ENCODE measurements at regions not wholly inside any gene's neighbourhood (a gene's known extent, or its start where the extent isn't known, plus 50 kb on each side); places are given as distances from the start of the nearest gene placed in this dataset.

DNA sequence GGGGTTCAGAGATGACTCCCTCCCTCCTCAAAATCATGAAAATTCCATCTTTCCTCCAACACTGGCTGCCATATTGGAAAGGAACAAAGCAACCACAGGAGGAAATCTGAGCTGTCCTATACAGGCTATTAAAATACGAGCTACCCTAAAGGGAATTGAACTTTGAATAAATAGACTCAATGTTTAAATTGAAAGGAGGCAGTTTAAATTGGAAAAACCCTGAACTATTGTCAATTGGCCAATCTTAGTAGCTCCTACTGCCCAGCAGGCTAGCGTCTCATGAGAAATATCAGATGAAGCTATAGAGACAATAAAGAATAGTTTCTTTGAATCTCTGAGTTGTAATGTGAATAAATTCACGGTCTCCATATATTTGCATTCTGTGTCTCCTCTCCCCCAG lies 85.4 kb upstream of the KCNE2 start:
- Histone ChIP-seq H3K4me1 (ENCODE audit: control insufficient read depth, insufficient read depth, low read length) (no peaks in the 10 kb centered on the region), H3K27ac (ENCODE audit: low read length) (no peak overlapping the region), H3K27me3 (ENCODE audit: control insufficient read depth, insufficient read depth, low read length) (no peaks in the 10 kb centered on the region), H3K9me3 (ENCODE audit: control insufficient read depth, insufficient read depth, low read depth, low read length) (no peaks in the 10 kb centered on the region), H3K4me3 (ENCODE audit: low read depth in 2 of 2, low read length in 2 of 2) (no peak overlapping the region), H3K36me3 (ENCODE audit: control insufficient read depth, insufficient read depth, low read length) (no peaks in the 10 kb centered on the region)
- intact Hi-C loops (cut with micrococcal nuclease; ENCODE audit: unreplicated experiment): no loop called here
- no peak for ATAC-seq
- in situ Hi-C loops (cut with HindIII; ENCODE audit: low pct_unique_long_range_greater_than_20kb, low sequenced_read_pairs): no loop called here
- no TSS peak for BruUV-seq (replicated peaks)
- ChIA-PET CTCF (no interaction called here), POLR2A (no interaction called here)
- TF ChIP-seq, protein P1, sequence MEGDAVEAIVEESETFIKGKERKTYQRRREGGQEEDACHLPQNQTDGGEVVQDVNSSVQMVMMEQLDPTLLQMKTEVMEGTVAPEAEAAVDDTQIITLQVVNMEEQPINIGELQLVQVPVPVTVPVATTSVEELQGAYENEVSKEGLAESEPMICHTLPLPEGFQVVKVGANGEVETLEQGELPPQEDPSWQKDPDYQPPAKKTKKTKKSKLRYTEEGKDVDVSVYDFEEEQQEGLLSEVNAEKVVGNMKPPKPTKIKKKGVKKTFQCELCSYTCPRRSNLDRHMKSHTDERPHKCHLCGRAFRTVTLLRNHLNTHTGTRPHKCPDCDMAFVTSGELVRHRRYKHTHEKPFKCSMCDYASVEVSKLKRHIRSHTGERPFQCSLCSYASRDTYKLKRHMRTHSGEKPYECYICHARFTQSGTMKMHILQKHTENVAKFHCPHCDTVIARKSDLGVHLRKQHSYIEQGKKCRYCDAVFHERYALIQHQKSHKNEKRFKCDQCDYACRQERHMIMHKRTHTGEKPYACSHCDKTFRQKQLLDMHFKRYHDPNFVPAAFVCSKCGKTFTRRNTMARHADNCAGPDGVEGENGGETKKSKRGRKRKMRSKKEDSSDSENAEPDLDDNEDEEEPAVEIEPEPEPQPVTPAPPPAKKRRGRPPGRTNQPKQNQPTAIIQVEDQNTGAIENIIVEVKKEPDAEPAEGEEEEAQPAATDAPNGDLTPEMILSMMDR (IDR thresholded peaks at IDR 0.05): no peak
- TF ChIP-seq TCF7L2 (IDR thresholded peaks at IDR 0.05; ENCODE audit: low read depth, low read length) (no peak), POLR2AphosphoS5 (IDR thresholded peaks at IDR 0.05; ENCODE audit: low read depth, low read length) (no peak), SIN3A (IDR thresholded peaks at IDR 0.05; ENCODE audit: borderline replicate concordance, insufficient read depth, low read depth, low read length) (no peak)
- TF ChIP-seq, protein P2, sequence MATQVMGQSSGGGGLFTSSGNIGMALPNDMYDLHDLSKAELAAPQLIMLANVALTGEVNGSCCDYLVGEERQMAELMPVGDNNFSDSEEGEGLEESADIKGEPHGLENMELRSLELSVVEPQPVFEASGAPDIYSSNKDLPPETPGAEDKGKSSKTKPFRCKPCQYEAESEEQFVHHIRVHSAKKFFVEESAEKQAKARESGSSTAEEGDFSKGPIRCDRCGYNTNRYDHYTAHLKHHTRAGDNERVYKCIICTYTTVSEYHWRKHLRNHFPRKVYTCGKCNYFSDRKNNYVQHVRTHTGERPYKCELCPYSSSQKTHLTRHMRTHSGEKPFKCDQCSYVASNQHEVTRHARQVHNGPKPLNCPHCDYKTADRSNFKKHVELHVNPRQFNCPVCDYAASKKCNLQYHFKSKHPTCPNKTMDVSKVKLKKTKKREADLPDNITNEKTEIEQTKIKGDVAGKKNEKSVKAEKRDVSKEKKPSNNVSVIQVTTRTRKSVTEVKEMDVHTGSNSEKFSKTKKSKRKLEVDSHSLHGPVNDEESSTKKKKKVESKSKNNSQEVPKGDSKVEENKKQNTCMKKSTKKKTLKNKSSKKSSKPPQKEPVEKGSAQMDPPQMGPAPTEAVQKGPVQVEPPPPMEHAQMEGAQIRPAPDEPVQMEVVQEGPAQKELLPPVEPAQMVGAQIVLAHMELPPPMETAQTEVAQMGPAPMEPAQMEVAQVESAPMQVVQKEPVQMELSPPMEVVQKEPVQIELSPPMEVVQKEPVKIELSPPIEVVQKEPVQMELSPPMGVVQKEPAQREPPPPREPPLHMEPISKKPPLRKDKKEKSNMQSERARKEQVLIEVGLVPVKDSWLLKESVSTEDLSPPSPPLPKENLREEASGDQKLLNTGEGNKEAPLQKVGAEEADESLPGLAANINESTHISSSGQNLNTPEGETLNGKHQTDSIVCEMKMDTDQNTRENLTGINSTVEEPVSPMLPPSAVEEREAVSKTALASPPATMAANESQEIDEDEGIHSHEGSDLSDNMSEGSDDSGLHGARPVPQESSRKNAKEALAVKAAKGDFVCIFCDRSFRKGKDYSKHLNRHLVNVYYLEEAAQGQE (IDR thresholded peaks at IDR 0.05; ENCODE audit: insufficient read depth in 1 of 2, low read depth in 2 of 2, low read length in 1 of 2): no peak
- DNase-seq (ENCODE audit: low read depth, low spot score): no peak

DNA sequence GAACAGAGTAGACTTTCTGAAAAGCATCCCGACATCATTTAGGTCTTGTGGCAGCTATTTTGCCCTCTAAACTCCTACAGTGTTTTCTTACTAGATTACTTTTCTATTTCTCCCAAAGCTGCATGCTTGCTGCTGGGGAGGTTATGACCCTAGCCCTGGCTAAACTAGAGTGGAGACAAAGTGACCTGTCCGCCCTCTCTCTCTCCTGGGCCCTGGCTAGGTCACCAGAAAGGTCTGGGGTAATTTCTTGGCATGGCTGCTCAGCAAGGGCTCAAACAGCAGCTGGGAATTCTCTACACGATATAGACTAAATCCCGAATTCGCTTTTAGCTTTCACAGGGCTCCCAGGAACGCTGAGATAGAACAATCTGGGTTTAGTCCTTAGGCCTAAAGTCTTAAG lies 84.5 kb upstream of the KCNE2 start:
- ChIA-PET CTCF (no interaction called here), POLR2A (no interaction called here)
- TF ChIP-seq SIN3A (IDR thresholded peaks at IDR 0.05; ENCODE audit: borderline replicate concordance, insufficient read depth, low read depth, low read length) (no peak), POLR2AphosphoS5 (IDR thresholded peaks at IDR 0.05; ENCODE audit: low read depth, low read length) (no peak), TCF7L2 (IDR thresholded peaks at IDR 0.05; ENCODE audit: low read depth, low read length) (no peak)
- TF ChIP-seq, protein P2 (IDR thresholded peaks at IDR 0.05; ENCODE audit: insufficient read depth in 1 of 2, low read depth in 2 of 2, low read length in 1 of 2): no peak
- TF ChIP-seq, protein P1 (IDR thresholded peaks at IDR 0.05): no peak
- Histone ChIP-seq H3K4me1 (ENCODE audit: control insufficient read depth, insufficient read depth, low read length) (no peaks in the 10 kb centered on the region), H3K4me3 (ENCODE audit: low read depth in 2 of 2, low read length in 2 of 2) (no peak overlapping the region), H3K27ac (ENCODE audit: low read length) (no peak overlapping the region), H3K27me3 (ENCODE audit: control insufficient read depth, insufficient read depth, low read length) (no peaks in the 10 kb centered on the region), H3K36me3 (ENCODE audit: control insufficient read depth, insufficient read depth, low read length) (no peaks in the 10 kb centered on the region), H3K9me3 (ENCODE audit: control insufficient read depth, insufficient read depth, low read depth, low read length) (no peaks in the 10 kb centered on the region)
- in situ Hi-C loops (cut with HindIII; ENCODE audit: low pct_unique_long_range_greater_than_20kb, low sequenced_read_pairs) (no loop called here), intact Hi-C loops (cut with micrococcal nuclease; ENCODE audit: unreplicated experiment) (no loop called here)
- DNase-seq (ENCODE audit: low read depth, low spot score) (no peak), ATAC-seq (no peak)
- no TSS peak for BruUV-seq (replicated peaks)

Measured in Panc1 (cell line).